GM12874 (cell line): ENCODE measurements at regions not wholly inside any gene's neighbourhood (a gene's known extent, or its start where the extent isn't known, plus 50 kb on each side); places are given as distances from the start of the nearest gene placed in this dataset.

Source experiments
- CTCF ChIP-seq: IDR thresholded peaks from 2 replicates; pipeline ENCODE4 v1.5.1; 2011; ENCODE audit warnings: low read depth, mild to moderate bottlenecking, control low read depth, low read length, moderate library complexity; ENCODE audit not compliant: insufficient read depth

GRCh38 chr3:78398401-78398800 is 1358.5 kb downstream of the ROBO2 start:
- no peak for TF ChIP-seq CTCF

GRCh38 chr3:78402720-78403119 is 1362.8 kb downstream of the ROBO2 start:
- TF ChIP-seq CTCF, result no peak

GRCh38 chr3:78405745-78406144 is 1362.1 kb downstream of the ROBO1 start:
- no peak for TF ChIP-seq CTCF

- no peak for TF ChIP-seq CTCF
Measured at GRCh38 chr3:78406396-78406795, 1361.4 kb downstream of the ROBO1 start.

DNA sequence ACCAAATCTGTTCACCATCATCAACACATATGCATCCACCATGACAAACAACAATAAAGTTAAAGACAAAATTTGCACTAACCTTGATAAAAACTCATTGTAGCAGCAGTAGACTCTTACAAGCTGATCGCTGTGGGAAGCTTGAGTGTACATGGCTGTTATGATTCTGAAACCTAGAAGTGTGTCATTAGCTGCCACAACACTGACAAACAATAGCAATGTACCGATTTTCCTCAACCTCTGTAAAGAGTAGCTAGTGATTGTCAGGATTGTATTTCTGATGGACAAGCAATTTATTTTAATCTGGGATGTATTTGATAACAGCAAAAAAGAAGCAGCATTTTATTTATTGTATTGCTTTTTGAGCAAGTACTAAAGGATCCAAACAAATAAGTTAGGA is 1357.7 kb downstream of the ROBO1 start:
- TF ChIP-seq CTCF, result no peak

GRCh38 chr3:78414261-78414660 is 1353.5 kb downstream of the ROBO1 start:
- TF ChIP-seq CTCF, result no peak

GRCh38 chr3:78420611-78421010 is 1347.2 kb downstream of the ROBO1 start:
- no peak for TF ChIP-seq CTCF
